Hematopoietic multipotent progenitor cell treated with erythropoietin and hydrocortisone succinate and interleukin-3 and kit ligand, for 8 days (in vitro differentiated cells): ENCODE measurements at regions not wholly inside any gene's neighbourhood (a gene's known extent, or its start where the extent isn't known, plus 50 kb on each side); places are given as distances from the start of the nearest gene placed in this dataset.

Source experiments
- DNase-seq: peaks from one replicate; pipeline ENCODE4 v3.0.0-alpha.2; 2015

DNA sequence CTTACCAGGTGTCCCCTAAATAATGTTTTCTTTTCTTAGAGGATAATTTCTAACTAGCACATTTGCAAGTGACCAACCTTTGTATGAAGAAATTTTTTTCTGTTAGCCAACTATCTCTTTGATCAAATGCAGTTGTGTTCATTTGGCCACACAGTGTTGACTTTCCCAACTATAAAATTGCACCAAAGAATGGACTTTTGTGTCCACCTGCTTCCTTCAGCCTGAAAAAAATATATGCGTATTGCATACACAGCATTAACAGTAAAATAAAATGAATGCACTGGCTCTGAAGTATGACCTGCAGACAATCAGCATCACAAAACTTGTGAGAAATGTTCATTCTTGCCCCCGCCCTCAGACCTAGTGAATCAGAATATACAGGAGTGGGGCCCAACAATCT, 342.0 kb downstream of the SEC23A start:
- no peak for DNase-seq

DNA sequence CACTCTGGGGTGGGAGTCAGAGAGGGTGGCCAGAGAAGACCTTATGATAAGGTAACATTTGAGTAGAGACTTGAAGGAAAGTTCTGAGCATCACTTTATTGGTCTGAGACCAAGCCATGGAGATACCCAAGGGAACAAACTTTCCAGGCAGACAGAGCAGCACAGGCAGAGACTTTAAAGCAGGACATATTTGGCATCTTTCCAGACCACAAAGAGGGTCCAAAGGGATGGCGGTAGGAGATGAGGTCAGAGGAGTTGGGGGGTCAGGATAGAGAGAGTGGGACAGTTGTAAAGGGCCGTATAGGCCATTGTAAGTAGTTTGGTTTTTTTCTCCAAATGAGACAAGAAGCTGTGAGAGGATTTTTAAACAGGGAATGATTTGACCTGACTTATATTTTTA, 344.4 kb downstream of the SEC23A start:
- DNase-seq, result no peak

DNA sequence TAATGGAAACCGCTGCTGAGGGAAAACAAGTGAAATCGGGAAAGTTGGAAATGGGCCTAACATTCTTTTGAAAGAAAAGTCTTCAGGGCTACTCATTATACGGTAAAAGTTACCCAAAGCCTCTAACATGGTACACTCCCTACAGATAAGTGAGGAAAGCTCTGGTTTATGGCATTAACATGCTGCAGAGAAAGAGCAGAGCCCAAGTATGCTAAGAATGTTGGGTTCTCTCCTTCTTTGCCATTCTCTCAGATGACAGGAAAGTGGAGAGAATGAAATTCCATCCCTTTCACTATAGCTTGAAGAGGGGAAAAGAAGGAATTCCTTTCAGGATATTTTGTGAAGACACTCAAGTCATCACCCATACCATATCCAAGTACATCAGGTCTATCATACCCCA, 348.0 kb downstream of the SEC23A start:
- no peak for DNase-seq

DNA sequence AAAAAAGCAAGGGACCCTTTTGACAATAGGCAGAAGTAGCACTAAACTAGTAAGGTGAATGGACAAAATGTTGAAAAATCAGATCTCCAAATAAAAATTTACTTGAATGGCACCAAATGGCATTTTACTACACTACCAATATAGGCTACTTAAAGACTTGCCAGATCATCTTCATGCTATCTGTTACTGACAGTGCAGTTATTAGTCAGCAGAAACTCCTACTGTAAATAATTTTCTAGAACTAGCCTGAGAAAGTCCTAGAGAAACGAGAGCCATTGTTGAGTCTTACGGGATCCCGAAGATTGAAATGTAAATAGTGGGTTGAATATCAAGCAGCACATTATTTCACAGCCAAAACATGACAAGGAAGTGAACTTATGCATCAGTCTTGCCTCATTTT, 350.3 kb downstream of the SEC23A start:
- DNase-seq, result no peak

DNA sequence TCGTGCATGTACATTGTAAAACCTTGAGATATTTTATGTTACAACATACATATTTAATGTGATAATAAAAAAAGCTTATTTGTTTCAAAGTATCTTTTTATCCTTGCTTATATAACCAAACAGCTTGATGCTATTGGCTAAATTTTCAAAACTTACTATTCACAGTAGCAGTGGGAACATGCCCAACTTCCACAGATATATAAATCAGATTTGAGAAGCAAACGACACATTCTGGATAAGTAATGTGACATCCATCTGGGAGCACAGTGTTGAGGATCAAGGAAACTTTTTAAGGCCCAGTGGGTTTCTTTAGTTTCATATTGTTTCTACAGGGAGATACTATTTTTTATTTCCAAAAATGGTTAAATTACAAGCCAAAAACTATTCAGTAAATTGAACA, 350.7 kb downstream of the SEC23A start:
- no peak for DNase-seq

DNA sequence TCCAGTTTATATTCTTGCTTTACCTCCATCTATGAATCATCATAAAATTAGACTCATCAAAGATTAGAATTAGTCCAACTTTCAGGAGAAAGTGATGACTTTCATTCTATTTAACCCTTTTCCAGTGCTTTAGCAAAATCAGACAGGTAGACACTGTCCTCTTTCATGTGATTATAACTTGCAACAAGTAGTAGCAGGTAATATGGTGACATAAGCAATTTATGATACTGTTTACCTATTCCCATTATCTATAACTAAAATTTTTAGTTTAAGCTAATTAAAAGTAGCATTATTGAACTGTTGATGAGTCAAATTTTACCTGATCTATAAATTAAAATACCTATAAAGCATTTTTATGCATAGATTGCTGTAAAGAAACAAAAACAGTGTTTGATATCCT, 351.6 kb downstream of the SEC23A start:
- no peak for DNase-seq

DNA sequence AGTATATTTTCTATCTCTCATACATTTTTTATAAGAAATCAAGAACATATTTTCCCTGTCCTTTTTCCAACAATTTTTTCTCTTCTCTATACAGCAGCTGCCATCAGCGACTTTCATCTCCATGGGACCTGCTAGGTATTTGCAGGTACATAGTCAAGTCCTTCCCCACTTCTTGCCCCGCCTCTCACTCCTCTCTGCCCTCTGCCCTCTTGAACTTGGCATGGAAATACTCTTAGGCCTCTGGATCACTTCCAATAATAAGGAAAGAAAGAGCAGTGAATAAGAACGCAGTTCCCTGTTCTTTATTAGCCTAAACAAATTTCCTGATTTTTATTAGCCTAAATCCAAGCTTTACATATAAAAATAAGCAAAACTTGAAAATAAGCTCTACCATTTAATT, 353.1 kb downstream of the SEC23A start:
- no peak for DNase-seq

DNA sequence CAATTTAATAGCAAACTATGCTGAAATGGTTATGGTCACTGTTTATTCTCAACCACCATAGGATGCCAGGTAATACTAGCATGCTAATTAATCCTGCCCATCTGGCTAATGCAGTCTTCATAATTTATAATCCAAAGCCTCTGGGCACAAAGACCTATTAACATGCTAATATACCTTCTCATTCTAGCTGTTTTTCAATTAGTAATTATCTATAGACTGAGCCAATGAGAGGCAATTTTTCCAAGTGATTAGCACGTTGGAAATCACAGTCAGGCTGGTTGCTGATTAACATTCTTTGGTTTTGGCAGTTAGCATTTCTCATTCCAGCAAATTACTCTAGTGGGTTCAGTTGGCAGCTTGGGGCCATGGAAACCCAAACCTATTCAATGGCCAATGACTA, 357.2 kb downstream of the SEC23A start:
- DNase-seq, result no peak

DNA sequence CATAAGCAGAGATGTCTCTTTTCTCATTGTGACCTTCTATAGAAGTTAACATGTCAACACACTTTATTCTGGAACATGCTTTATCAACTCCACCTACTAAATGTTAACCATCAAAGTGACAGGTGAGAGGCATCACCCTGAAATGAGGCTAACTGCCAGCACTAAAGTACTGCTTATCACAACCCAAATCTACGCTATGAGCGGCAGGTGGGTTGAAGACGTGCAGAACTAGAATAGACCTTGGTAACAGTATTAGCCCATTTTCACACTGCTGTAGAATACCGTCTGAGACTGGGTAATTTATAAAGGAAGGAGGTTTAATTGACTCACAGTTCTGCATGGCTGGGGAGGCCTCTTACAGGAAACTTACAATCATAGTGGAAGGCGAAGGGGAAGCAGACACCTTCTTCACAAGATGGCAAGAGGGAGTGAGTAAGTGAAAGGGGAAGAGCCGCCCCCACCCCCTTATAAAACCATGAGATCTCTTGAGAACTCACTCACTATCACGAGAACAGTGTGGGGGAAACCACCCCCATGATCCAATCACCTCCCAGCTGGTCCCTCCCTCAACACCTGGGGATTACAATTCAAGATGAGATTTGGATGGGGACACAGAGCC, 359.0 kb downstream of the SEC23A start:
- DNase-seq, result no peak

DNA sequence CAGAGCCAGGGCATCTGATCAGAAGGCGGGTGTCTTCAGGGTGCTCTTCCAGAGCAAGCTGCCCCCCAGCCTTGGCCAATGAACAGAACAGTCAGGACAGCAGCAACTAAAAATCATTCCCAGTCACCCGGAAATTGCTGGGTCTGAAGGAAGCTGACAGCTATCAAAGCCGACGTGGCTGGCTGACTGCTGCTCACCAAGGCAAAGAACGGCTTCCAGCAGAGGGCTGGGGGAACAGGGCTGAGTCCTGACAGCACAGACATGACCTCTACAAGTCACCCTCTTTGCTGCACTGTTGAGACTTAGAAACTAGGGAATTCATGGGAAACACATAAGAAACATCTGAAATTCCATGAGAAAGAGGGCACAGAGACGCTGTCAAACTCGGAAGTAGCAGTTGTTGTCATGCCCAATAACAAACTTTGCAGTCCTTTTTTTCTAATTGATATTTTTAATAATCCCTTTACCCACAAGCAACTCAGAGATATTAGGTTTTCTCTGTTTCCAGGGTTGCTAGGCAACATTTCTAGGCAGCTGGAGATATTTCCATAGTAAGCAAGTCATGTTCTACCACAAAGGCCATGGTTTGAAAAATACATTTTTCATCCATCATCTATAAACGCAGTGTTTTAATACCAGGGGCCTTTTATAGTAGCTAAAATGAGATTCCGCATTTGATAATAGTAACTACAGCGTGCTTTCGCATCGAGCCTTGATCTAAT, 365.2 kb downstream of the SEC23A start:
- DNase-seq, result no peak

DNA sequence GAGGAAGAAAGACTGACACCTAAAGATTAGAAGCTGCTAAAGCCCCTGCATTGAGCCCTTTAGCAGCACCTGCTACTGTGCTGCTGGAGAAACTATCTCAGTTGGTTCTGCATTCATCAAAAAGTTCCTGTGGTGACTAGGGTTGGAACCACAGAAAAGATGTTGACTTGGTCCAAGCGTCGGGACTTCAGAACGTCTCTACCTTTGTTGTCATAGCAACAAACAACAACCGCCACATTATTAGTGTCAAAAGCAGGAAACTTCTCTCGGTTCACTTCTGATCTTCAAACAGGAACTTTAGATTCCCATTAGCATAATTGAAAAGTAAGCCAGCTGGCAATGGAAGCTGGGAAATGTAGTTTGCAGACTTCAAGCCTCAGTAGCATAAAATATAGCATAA, 368.0 kb downstream of the SEC23A start:
- DNase-seq, result no peak

DNA sequence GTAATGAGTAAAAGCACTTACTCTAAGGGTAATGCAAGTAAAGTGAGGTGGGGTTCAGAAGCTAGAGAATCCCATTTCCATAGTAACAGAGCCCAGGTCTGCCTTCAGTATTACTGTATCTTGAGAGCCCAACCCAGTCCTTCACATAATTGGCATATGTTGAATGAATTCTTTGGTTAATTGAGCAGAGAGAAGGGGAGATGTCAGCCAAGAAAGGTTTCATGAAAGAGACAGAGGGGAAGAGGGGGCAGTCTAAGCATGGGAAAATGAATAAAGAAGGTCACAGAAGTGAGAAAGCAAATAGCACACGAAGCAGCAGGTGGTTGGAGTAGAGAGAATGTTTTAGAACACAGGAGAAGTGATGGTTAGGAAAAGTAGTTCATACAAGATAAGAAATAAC, 371.1 kb downstream of the SEC23A start:
- no peak for DNase-seq

DNA sequence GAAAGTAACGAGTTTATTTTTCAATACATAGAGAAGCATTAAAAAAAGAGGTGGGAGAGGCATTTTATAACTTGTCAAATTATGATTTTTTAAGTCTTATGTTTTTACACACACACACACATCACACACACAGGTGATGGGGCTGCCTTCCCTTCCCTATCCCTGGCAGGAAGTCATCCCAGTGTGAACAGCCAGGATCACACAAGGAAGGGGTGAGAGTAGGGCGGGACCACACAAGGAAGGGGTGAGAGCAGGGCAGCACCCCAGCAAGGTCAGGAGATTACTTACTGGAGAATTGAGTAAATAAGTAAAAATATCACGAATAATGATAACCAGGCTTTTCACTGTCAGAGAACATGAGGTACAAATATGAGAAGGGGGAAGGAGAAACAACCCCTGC, 372.6 kb downstream of the SEC23A start:
- no peak for DNase-seq

DNA sequence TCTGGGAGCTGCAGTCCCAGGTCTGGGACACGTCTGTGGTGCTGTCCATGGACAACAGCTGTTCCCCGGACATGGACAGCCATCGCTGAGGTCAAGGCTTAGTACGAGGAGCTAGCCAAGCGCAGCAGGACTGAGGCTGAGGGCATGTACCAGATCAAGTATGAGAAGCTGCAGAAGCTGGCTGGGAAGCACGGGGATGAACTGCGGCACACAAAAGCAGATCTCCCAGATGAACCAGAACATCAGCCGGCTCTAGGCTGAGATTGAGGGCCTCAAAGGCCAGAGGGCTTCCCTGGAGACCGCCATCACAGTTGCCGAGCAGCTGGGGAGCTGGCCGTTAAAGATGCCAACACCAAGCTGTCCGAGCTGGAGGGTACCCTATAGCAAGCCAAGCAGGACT, 375.3 kb downstream of the SEC23A start:
- no peak for DNase-seq

DNA sequence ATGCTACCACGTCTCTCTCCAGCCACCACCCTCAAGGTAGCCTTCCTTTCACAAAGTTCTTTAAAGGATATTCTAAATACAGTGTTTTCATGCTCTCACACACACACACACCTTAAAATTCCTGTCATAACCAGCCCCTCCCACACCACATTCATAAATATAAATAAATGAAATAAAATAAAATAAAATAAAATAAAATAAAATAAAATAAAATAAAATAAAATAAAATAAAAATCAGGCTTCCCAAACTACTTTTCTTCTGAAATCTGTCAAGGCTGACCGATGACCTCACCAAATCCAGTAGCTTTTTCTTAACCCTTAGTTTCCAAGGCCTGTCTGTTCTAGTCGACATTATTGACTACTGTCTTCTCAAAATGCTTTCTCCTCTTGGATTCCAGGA, 378.4 kb downstream of the SEC23A start:
- DNase-seq, result no peak

DNA sequence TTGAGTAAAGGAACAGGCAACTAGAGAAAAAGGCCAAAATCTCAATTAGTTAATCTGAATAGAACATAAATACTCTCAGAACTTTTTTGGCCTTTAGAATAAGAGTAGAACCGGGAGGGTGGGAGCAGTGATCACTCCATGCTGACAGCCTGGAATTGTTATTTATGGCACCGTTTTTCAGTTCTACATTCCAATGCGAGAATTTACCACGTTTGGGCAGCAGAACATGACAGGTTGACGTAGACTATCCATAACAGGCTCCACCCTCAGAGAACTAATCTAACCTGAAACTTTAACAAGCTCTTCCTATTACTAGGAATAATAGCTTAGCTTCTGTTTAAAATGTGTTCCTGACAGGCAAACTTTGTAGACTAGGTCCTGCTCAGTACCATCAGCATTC, 379.1 kb downstream of the SEC23A start:
- no peak for DNase-seq

DNA sequence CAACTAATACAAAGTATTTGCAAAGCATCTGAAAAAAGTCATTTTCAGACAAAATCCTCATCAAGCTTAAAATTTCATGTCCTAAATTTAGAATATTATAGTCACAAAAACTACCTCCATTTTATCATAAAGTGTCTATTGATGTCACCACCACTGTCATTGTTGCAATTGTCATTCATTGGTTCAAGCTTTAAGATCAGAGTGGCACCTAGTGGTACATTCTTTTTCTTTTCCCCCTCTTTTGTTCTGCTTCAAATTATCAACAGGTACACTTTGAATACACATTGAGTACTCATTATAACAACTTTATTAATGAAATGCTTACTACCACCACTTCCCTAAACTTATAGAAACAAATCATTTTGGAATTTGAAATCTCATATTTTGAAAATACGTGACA, 379.8 kb downstream of the SEC23A start:
- DNase-seq, result no peak

DNA sequence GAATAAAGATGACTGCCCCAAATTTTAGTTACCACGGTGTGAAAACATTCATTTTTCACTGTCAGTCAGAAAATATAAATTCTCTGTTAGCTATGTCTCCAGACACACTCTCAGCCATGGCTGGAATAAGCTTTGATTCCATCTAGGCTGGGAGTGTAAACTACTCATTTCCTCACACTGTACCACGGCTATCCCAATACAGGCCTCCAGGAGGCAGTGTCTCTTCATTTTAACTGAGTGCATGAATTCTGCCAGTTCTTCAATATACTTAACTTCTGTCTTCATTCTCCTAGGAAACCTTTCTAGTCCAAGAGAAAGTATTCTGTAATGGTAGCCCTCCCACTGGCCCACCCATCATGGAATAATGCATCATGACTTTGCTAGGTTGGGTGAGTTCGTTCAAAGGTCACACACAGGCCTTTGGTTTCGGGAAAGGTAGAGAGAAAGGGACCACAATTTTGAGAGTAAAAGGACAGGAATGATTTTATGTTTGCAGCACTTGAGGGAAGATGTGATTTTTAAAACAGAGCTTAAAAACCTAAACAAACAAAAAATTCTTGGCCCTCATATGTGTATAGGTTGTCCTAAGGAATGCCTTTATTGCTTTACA, 381.1 kb downstream of the SEC23A start:
- DNase-seq, result peak; percentile 63

DNA sequence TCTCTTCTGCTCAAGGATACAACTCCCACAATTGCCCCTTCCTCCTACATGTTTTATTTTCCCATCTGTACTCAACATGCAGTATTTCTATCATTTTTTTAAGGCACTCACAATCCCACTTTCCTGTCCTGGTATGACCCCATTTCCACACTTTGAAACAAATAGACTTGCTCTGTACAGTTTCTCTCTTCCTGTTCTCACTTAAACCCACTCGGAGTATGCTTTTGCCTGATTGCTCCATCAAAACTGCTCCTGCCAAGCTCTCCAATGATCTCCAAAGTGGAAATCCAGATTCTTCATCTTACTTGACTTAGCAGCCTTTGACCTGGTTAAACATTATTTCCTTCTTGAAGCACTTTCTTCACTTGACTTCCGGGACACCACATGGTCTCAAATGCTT, 384.5 kb downstream of the SEC23A start:
- no peak for DNase-seq

DNA sequence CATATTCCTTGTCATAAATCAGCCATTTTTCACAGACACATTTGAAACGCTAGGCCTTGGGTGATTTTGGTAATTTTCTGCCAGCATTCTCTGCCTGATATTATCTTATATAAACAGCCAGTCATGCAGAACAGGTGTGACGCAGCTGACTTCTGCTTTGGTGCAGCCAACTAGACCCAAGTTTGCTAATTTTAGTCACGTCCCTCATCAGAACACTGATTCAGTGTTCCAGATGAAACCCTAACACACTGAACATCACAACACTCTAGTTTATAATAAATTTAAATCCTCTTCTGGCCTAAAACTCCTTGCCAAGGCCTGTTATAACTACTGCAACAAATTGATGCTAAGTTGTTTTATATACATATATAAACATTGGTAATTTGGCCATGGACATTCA, 386.1 kb downstream of the SEC23A start:
- DNase-seq, result no peak

DNA sequence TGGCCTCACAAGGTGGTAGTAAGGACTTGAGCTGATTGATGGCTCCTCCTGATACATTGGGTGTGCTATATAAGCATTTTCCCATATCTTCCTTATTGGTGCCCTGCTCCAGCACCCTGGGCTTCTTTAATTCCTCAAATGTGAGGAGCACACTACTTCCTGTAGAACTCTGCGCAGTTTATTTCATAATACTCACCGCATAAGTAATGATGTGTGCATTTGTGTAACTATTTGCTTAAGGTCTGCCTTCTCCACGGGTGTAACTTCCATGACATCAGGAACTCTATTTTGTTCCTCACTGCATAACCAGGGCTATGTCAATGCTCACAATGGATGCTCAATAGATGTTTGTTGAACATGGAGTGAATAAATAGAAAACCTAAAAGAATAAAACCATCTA, 392.2 kb downstream of the SEC23A start:
- DNase-seq, result no peak

DNA sequence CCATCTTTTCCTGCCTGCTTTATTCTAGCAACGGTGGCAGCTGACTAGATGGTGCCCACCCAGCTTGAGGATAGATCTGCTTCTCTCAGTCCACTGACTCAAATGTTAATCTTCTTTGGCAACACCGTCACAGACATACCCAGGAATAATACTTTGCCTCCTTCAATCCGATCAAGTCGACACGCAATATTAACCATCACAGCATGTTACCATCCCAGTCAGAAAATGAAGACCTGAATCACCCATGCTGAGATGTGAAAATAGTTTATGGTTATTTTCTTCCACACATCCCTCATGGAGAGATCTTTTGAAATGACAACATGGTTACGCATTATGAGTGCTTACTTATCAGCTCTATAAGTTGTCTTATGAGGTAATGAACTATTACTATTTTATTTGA, 392.8 kb downstream of the SEC23A start:
- DNase-seq, result no peak

DNA sequence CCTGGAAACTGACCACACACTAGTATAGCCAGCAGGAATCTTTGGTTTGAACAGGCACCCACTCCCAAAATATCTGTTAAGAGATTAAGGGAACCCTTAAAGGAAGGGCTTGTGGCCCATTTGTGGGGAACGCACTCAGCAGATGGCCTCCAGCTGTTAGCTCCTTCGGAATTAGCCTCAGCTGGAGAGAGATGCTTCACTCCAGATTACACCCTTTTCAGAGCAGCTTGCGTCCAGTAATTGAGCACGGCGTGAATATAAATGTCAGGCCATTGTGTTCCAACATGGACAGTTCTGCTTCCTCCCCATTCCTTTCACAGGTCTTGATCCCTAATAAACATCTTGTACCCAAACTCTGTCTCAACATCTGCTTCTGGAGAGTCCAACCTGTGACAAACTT, 397.8 kb downstream of the SEC23A start:
- DNase-seq, result no peak

DNA sequence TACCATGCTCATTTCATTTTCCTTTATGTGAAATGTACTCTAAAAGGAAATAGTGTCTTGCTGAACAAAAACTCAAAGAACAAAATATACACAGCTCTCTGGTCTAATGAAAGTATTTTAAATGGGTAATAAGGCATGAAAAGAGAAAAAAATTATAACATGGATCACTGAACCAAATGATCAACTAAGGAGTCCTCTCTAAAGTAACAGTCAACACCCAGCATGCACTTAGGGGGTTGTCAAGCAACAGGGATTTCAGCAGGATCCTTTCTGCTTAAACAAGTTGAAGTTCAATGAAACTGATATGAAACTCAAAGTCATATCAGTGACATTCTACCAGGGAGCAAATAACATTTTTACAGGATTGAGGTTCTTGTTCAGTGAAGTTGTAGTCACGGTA, 398.8 kb downstream of the SEC23A start:
- DNase-seq, result no peak

DNA sequence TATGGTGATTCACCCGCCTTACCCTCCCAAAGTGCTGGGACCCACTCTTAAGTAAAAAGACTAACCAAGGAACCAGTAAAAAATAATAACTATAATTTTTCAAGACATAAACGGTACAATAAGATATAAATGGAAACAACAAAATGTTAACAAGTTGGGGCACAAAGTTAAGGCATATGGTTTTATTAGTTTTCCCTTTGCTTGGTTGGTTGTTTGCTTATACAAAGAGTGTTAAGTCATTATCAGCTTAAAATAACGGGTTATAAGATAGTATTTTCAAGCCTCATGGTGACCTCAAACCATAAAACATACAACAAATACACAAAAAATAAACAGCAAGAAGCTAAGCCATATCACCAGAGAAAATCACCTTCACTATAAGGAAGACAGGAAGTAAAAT, 406.1 kb downstream of the SEC23A start:
- no peak for DNase-seq
